Body of pancreas (tissue), 4 donors: ENCODE measurements at regions not wholly inside any gene's neighbourhood (a gene's known extent, or its start where the extent isn't known, plus 50 kb on each side); places are given as distances from the start of the nearest gene placed in this dataset.

Experiments used
- POLR2A ChIP-seq, 3 donors: fragments of 450-650 bp; IDR thresholded peaks; one replicate each; pipeline ENCODE4 v1.6.1; 2016; ENCODE audit warnings: antibody characterized with exemption in 3 of 3, mild to moderate bottlenecking in 2 of 3
- TF ChIP-seq, protein P1 (sequence below), 7 experiments: fragments of 450-650 bp in 4 of 7; fragments of 200-600 bp in 3 of 7; sonication (generic) in 3 of 7; IDR thresholded peaks; one replicate each; pipeline ENCODE4 v1.5.1; 2016 to 2019; ENCODE audit warnings: antibody characterized with exemption in 7 of 7

GRCh38 chr12:19616781-19617180, 177.5 kb downstream of the AEBP2 start:
- TF ChIP-seq, protein P1, sequence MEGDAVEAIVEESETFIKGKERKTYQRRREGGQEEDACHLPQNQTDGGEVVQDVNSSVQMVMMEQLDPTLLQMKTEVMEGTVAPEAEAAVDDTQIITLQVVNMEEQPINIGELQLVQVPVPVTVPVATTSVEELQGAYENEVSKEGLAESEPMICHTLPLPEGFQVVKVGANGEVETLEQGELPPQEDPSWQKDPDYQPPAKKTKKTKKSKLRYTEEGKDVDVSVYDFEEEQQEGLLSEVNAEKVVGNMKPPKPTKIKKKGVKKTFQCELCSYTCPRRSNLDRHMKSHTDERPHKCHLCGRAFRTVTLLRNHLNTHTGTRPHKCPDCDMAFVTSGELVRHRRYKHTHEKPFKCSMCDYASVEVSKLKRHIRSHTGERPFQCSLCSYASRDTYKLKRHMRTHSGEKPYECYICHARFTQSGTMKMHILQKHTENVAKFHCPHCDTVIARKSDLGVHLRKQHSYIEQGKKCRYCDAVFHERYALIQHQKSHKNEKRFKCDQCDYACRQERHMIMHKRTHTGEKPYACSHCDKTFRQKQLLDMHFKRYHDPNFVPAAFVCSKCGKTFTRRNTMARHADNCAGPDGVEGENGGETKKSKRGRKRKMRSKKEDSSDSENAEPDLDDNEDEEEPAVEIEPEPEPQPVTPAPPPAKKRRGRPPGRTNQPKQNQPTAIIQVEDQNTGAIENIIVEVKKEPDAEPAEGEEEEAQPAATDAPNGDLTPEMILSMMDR (IDR thresholded peaks at IDR 0.05) = no peak
- TF ChIP-seq POLR2A (IDR thresholded peaks at IDR 0.05) = no peak
